Activated B cell treated with CpG ODN at 0.5 μM for 24 hours (primary cell): ENCODE measurements at regions not wholly inside any gene's neighbourhood (a gene's known extent, or its start where the extent isn't known, plus 50 kb on each side); places are given as distances from the start of the nearest gene placed in this dataset.

Experiments
- ATAC-seq: fragments of 200-7000 bp; cut with Tn5 transposase; one replicate; pipeline ENCODE4 v1.10.0; 2021; ENCODE audit warnings: low read depth, mild to moderate bottlenecking, moderate library complexity
- CTCF ChIA-PET: fragments of 350-600 bp; sonication (Branson Sonifier 250); formaldehyde crosslinking; loops from one replicate; lab custom pipeline; 2021; ENCODE audit warnings: antibody characterized with exemption; lab: Charles Lee
- POLR2A ChIA-PET: fragments of 350-600 bp; sonication (Branson Sonifier 250); formaldehyde crosslinking; loops from one replicate; lab custom pipeline; 2021; ENCODE audit warnings: antibody characterized with exemption; lab: Charles Lee
- DNase-seq: peaks from one replicate; pipeline ENCODE4 v3.0.0; 2022
- H3K27ac Mint-ChIP-seq: one replicate; pipeline ENCODE4 v1.8.0; 2020; ENCODE audit warnings: mixed read lengths
- H3K27me3 Mint-ChIP-seq: one replicate; pipeline ENCODE4 v1.8.0; 2021; ENCODE audit warnings: mixed read lengths
- H3K36me3 Mint-ChIP-seq: one replicate; pipeline ENCODE4 v1.8.0; 2021; ENCODE audit warnings: low read depth, mixed read lengths
- H3K4me1 Mint-ChIP-seq: one replicate; pipeline ENCODE4 v1.8.0; 2021; ENCODE audit warnings: mixed read lengths
- H3K4me3 Mint-ChIP-seq: one replicate; pipeline ENCODE4 v1.8.0; 2020; ENCODE audit warnings: mild to moderate bottlenecking, mixed read lengths
- H3K9me3 Mint-ChIP-seq: one replicate; pipeline ENCODE4 v1.8.0; 2020; ENCODE audit warnings: mixed read lengths
- CTCF ChIP-seq: fragments of 200-600 bp; IDR thresholded peaks from one replicate; pipeline ENCODE4 v1.8.0; 2022; ENCODE audit warnings: antibody characterized with exemption, mild to moderate bottlenecking
- intact Hi-C: fragments of 100-400 bp; cut with micrococcal nuclease; formaldehyde crosslinking; loops from one replicate; pipeline ENCODE4 v1.15.1; 2024

DNA sequence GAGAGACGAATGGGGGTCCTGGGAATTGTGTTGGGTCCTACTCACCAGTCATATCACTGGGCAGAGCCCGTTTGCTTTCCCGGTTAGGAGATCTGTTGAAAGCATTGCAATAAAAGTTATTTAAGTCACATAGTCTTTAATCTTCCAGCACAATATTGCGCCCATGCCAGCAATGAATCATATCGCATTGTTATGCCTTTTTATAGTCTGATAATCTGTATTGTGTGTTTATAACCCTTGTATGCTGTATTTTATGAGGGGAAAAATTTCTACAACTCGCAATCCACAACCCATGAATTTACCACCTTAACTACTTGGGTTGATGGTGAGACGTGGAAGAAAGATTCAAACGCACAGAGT lies 211.9 kb upstream of the SMIM21 start:
- H3K27ac Mint-ChIP-seq: no peak overlapping the region
- no peaks in the 10 kb centered on the region for H3K27me3 Mint-ChIP-seq
- no peak overlapping the region for H3K4me3 Mint-ChIP-seq
- DNase-seq: no peak
- CTCF ChIA-PET: no interaction called here
- H3K36me3 Mint-ChIP-seq: no peaks in the 10 kb centered on the region
- H3K9me3 Mint-ChIP-seq: no peaks in the 10 kb centered on the region
- POLR2A ChIA-PET: no interaction called here
- no peaks in the 10 kb centered on the region for H3K4me1 Mint-ChIP-seq
- ATAC-seq: no peak
- intact Hi-C loops: no loop called here
- TF ChIP-seq CTCF: no peak

GRCh38 chr18:75638776-75639471 lies 211.4 kb upstream of the SMIM21 start:
- H3K36me3 Mint-ChIP-seq: no peaks in the 10 kb centered on the region
- POLR2A ChIA-PET: no interaction called here
- H3K9me3 Mint-ChIP-seq: no peaks in the 10 kb centered on the region
- no peak overlapping the region for H3K4me3 Mint-ChIP-seq
- ATAC-seq: no peak
- no peak overlapping the region for H3K27ac Mint-ChIP-seq
- no peak for TF ChIP-seq CTCF
- CTCF ChIA-PET: no interaction called here
- DNase-seq: no peak
- H3K27me3 Mint-ChIP-seq: no peaks in the 10 kb centered on the region
- intact Hi-C loops: no loop called here
- no peaks in the 10 kb centered on the region for H3K4me1 Mint-ChIP-seq

GRCh38 chr18:75638223-75638775 lies 210.8 kb upstream of the SMIM21 start:
- no peak for TF ChIP-seq CTCF
- H3K36me3 Mint-ChIP-seq: no peaks in the 10 kb centered on the region
- no peaks in the 10 kb centered on the region for H3K4me1 Mint-ChIP-seq
- H3K27me3 Mint-ChIP-seq: no peaks in the 10 kb centered on the region
- CTCF ChIA-PET: no interaction called here
- no peak for ATAC-seq
- no peak for DNase-seq
- intact Hi-C loops: no loop called here
- H3K4me3 Mint-ChIP-seq: no peak overlapping the region
- H3K9me3 Mint-ChIP-seq: no peaks in the 10 kb centered on the region
- POLR2A ChIA-PET: no interaction called here
- H3K27ac Mint-ChIP-seq: no peak overlapping the region

- DNase-seq (no peak), ATAC-seq (no peak)
- H3K36me3 Mint-ChIP-seq: no peaks in the 10 kb centered on the region
- H3K4me1 Mint-ChIP-seq: no peaks in the 10 kb centered on the region
- ChIA-PET CTCF (no interaction called here), POLR2A (no interaction called here)
- H3K27me3 Mint-ChIP-seq: no peaks in the 10 kb centered on the region
- no peak overlapping the region for H3K27ac Mint-ChIP-seq
- intact Hi-C loops: no loop called here
- no peak overlapping the region for H3K4me3 Mint-ChIP-seq
- no peaks in the 10 kb centered on the region for H3K9me3 Mint-ChIP-seq
- no peak for TF ChIP-seq CTCF
Observed at GRCh38 chr18:75635096-75635495, 207.6 kb upstream of the SMIM21 start.

- Mint-ChIP-seq H3K4me1 (no peaks in the 10 kb centered on the region), H3K36me3 (no peaks in the 10 kb centered on the region), H3K27me3 (no peaks in the 10 kb centered on the region), H3K9me3 (no peaks in the 10 kb centered on the region), H3K4me3 (no peak overlapping the region), H3K27ac (no peak overlapping the region)
- TF ChIP-seq CTCF: no peak
- ChIA-PET POLR2A (no interaction called here), CTCF (no interaction called here)
- intact Hi-C loops: no loop called here
- no peak for DNase-seq
- ATAC-seq: no peak
Observed at GRCh38 chr18:75625966-75626365, 198.5 kb upstream of the SMIM21 start.
